Activated CD8-positive, alpha-beta memory T cell treated with anti-CD3 and anti-CD28 coated beads for 24 hours (primary cell): ENCODE measurements at regions not wholly inside any gene's neighbourhood (a gene's known extent, or its start where the extent isn't known, plus 50 kb on each side); places are given as distances from the start of the nearest gene placed in this dataset.

Source experiments
- DNase-seq: peaks from one replicate; pipeline ENCODE4 v3.0.0-alpha.2; 2020

DNA sequence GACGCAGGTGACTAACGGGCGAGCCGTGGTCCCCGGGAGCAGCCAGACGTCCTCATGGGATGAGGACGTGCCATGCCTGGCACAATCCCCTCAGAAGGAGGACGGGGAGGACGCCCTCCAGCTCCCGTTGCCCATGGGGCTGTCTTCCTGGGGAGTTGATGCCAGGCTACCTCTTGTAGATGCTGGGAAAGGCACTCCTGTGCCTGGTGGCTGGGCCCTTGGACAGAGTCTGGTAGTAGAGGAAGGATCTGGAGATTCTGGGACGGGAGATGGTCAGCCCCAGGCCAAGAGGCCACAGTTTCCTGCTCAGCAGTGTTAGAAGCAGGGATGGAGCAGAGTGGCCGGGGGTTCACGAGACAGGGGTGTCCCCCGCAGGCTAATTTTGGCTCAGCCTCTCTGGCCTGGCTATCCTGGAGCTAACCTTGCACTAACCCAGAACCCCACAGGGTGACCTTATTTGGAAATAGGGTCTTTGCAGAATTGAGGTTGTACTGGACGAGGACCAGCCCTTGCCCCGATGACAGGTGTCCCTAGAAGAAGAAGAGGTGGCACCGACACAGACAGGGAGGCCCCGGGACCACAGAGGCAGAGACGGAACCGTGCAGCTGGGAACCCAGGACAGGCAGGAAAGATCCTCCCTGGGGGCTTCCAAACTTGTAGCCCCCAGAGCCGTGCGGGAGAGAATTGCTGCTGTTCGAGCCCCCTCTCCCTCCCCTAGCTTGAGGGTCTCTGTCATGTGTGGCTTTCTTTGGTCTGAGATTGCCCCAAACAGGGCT is 50.1 kb upstream of the ADRA2C start:
- DNase-seq, result no peak

DNA sequence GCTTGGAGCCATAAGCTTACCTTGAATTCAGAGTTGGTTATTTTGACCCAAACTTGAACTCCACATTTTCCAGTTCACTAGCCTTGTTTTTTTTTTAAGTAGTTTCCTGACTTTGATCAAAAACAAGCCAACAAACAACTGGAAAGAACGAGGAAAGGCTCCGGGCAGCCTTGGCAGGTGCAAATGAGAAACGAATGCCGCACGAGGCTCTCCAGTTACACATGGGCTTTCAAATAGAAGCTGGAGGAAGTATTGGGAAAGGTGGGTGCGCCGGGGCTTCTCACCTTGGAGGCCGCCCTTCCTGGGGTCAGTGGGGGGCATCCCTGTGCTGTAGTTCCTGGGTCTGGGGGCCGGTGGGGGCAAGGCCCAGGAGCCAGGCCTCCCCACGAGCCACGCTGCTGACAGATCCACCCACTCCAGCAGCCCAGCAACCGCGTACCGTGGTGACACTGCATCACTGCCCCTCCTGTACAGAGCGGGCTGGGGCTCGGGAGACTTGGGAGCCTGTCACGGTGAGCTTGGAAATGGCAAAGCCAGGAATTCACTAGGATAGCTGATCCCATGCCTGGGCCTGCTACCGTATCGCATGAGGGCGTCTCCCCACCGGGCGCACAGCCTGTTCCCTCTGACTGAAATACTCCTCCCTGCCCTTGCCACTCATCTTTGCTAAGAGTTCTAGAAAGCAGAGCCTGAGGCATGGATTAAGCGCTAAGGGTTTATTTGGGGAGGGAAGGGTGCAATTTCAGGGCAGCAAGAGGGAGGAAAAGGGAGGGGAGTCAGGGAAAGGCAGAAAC is 50.9 kb upstream of the ADRA2C start:
- DNase-seq, result no peak

DNA sequence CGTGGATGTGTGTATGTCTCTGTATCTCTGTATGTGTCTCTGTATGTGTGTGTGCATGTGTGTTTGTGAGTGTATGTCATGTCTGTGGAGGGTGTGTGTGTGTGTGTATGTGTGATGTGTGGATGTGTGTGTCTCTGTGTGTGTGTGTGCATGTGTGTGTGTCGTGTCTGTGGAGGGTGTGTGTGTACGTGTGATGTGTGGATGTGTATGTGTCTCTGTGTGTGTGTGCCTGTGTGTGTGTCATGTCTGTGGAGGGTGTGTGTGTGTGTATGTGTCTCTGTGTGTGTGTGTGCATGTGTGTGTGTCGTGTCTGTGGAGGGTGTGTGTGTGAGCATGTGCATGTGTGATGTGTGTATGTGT is 51.6 kb upstream of the ADRA2C start:
- no peak for DNase-seq

DNA sequence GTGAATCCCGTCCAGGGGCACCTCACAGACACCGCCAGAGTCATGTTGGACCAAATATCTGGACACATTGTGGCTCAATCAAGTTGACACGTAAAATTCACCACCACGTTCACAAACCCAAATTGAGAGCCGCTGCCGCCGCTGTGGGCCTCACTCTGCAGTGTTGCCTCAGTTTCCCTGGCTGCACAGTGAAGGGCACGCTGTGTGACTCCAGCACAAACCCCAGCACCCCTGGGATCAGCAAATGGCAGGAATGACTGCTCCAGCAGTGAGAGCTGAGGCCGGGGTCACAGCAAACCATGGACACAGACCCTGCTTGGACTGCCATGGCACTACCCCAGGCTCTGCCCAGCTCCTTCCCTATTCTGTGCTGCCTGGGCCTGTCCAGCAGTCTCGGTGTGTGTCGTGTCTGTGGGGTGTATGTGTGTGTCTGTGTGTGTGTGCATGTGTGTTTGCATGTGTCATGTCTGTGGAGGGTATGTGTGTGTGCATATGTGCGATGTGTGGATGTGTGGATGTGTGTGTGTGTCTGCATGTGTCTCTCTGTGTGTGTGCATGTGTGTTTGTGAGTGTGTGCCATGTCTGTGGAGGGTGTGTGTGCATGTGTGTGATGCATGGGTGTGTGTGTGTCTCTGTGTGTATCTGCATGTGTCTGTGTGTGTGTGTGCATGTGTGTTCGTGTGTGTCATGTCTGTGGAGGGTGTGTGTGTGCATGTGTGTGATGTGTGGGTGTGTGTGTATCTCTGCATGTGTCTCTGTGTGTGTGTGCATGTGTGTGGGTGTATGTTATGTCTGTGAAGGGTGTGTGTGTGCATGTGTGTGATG is 52.2 kb upstream of the ADRA2C start:
- no peak for DNase-seq

DNA sequence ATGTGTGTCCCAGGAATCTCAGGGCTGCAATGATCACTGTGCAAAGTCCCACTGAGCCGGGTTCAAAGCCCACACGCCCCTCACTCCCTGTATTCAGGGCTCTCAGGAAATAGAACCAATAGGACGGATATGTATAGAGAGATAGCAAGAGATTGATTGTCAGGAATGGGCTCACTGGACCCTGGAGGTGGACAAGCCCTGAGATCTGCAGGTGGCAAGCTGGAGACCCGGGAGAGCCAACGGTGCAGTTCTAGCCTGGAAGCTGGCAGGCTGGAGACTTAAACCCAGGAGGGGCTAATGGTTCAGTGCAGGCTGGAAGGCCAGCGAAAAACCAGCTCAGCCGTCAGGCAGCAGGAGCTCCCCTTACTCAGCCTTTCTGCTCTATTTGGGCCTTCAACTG is 52.8 kb upstream of the ADRA2C start:
- DNase-seq, result no peak

DNA sequence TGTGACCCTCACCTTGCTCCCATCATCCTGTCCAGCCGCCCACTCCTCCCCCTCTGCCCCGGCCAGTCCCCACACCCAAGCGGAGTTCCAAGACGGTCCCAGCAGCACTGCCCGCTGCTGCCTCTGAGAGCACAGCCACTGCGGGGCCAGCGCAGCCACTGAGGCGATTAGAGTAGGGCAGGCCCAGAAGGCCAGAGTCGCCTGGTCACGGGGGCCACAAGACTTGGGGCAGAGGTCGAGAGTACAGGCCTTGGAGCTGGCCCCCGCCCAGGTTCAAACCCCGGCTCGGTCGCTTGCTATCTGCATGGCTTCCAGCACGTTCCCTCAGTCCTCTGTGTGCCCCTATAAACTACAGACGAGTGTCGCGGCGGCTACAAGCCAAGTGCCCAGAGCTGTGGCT is 53.2 kb upstream of the ADRA2C start:
- no peak for DNase-seq

DNA sequence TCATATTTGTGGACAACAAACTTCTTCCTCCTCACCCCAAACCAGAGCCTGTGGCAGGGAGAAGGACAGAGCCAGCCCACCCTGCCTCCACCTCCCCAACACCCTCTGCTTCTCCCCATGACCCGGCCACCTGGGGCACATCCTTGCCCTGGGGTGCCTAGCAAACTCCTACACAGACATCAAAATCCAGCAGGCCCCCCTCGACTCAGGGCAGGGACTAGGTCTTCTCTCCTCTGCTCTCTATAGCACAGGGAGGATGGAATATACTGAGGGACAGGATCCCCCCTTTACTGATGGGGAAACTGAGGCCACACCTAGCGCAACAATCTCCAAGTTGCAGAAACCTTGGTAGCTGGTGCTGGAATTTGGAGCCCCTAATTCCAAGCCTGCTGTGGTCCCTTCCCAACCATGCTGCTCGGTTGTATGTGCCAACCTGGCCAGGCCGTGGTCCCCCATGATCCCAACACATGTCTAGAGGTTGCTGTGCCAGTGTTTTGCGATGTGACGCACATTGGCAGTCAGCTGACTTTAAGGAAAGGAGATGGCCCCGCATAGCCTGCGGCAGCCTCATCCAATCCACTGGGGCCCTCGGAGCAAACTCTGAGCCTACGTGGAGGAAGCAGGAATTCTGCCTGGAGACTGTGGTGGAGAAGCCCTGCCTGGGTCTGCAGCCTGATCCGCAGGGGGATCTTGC is 53.9 kb upstream of the ADRA2C start:
- DNase-seq, result no peak

DNA sequence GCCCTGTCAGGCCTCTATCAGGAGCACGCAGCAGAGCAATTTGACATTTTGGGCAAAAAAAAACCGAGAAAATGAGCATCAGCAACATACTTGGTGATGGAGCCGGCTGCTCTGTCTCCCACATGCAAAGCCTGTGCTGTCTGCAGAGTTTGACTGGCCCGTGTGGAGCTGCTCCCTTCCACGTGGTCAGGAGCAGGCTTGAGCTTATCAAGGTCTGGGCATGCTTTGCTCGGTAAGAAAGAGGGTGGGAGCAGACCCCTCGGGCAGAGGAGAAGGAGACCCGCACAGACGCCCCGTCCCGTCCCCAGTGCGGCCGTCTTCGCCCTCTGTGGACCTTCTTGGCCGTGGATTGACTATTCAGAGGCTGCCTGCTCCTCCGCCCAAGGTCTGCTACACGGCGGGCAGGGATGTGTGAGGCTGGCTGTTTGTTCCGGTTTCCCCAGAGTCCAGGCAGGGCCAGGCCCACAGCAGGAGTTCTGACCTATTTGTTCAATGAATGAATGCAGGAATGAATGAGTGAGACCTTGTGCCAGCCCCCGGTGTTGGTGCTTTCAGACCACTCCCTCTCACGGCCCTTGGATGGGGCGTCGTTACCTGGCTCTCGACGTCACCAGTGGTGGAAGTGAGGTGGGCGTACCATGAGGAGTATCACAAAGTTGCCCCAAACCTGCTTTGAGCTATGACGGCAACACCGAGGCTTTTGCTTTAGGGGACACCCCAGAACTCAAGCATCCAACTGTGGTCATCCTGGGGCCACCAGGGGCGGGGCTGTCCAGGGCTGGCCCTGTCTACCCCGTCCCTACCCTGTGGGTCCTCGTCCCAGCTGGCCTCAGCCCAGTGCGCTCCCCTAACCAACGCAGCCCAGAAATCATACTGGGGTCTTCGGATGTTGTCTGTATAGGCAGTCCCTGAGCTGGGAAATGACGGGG is 54.7 kb upstream of the ADRA2C start:
- no peak for DNase-seq

DNA sequence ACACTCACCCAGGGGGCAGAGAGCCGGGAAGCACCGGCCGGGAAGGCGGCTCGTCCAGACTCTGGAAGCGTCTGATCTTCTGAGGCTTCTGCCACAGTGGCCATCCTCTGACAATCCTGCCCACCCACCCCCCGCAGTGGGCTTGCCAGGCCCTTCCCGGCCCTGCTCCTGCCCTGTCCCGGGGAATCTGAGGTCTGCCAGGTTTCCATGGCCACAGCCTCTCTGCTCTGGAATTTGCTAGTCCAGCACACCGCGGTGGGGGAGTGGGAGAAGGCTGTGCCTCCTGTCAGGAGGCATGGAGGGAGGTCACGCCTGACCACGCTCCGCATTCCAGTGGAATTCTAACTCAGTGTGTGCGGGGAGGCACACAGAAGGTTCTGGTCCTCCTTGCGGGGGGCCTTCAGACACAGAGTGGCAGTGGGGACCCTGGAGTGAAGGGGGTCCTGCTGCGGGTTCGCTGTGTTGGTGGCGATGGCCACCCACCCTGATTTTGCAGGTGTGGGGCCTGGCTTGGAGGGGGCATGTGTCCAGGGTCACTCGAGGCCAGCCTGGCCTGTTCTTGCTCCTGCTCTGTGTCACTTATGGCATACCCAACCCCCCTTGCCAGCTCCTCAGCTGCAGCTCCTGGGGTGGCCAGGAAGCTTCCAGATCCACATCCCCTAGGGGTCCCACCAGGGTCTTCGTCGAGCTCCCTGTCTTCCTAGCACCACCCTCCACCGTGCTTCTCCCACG is 55.6 kb upstream of the ADRA2C start:
- no peak for DNase-seq

DNA sequence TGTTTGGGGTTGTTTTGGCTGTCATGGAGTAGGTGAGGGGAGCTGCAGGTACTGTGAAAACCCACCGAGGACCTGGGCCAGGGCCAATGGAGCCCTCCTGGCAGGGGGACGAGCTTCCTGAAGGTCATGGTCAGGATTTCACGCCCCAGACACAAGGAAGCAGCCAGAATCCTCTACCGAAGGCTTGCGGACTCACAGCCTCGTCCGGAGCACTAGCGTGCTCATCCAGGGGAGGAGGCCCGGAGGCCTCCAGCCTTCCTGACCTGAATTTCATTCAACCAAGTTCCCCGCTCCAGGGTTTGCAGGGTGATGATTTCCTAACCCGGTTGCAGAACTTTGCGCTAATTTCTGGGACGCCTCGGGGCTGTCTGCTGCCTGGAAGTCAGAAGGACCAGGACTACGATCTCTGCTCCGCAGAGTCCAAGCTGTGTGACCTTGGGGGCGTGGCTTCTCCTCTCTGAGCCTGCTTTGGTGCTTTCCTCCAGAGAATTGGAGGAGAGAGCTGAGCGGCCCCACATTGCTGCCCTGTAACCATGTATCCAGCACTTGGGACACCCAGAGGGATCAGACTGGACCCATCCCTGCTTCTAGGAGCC is 56.2 kb upstream of the ADRA2C start:
- DNase-seq, result no peak

DNA sequence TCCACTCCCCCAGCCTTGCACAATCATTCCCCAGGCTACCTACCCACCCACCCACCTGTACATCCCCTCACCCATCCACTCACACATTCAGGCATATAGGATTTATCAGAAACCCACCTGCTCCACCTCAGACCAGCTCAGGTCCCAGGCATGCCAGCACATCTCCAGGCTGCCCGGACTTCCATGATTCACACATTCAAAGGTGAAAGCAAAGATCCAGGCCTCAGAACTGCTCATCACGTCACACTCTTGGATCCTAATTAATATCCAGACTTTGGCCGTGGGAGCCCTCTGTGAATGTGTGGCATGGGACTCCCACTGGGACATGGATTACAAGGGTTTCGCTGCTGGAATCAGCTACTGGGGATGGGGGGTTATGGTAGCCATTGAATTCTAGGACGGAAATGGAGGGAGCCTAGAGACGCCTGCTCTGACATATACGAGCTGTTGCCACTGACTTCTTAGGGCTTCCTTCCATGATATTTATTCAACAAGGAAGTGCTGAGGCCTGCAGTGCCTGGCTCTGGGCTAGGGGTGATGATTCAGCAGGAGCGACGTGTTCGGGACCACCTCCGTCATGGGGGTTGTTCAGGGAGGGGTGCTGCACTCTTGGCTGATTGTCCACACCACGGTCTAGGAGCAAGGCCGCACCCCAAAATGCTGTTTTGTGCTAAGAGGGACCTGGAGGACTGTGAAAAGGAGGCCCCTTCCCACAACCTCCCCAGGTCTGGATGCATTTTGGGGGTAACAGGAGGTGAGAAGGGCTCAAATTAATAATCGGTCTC is 56.9 kb upstream of the ADRA2C start:
- no peak for DNase-seq

DNA sequence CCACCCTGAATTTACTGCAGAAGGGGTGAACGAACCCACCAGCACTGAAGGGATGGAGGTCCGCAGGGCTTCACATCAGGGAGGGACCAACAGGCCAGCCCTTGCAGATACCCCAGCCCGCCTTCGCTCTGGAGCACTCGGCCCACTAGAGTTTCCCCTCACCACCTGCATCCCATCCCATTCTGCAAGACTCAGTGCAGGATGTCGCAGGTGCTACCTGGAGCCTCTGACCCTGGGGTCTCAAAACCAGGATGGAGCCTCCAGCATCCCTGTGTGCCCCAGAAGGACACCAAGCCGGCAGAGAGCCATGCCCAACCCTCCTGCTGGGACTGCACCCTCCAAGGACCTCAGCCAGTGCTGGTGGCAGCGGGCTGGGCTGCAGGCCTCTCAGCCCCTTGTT is 57.6 kb upstream of the ADRA2C start:
- no peak for DNase-seq

DNA sequence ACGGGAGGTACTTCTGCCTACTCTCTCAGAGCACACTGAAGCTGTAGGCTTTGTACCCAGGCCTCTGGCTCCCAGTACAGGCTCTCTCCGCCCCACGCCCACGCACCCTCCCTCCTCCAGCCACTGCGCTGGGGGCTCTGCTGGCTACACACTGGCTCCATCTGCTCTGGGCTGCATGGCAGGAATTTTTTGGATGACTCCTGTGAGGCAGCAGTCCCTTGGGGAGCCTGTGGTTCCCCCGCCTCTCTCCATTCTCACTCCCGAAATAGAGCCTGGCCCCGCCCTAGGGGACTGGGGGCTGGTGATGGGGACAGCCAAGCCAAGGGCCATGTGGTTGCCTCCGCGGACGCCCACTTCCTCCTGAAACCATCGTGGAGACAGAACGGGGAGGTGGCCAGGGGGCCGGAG is 58.1 kb upstream of the ADRA2C start:
- no peak for DNase-seq

DNA sequence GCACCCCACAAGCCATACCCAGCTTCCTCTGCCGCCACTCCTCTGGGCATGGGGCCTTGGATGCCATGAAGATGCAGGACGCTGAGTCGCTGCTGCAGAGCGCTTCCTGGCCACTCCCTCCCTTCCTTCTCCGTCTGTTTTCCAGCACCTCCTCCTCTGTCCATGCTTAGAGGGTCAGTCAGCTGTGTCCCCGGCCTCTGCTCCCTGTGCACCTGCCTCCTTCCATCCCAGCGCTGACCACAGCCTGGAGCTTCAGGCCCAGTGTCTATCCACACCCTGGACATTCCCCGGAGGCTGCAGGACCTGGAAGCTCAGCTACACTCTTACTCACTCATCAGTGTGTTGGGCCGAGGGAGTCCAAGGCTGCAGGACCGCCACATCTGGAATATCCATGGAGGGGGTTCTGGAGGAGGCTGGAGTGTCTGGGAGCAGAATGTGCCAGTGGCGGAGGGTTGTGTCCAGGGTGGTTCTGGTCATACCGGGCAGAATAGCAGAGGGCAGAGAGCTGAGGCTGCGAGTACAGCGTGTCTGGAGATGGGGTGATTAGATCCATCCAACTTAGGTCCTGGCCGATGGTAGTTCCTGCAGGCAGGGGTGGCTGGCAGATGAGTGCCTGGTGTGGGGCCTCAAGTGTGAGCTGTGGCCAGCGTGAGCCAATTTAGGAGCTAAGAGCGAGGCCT is 58.6 kb upstream of the ADRA2C start:
- DNase-seq, result no peak

DNA sequence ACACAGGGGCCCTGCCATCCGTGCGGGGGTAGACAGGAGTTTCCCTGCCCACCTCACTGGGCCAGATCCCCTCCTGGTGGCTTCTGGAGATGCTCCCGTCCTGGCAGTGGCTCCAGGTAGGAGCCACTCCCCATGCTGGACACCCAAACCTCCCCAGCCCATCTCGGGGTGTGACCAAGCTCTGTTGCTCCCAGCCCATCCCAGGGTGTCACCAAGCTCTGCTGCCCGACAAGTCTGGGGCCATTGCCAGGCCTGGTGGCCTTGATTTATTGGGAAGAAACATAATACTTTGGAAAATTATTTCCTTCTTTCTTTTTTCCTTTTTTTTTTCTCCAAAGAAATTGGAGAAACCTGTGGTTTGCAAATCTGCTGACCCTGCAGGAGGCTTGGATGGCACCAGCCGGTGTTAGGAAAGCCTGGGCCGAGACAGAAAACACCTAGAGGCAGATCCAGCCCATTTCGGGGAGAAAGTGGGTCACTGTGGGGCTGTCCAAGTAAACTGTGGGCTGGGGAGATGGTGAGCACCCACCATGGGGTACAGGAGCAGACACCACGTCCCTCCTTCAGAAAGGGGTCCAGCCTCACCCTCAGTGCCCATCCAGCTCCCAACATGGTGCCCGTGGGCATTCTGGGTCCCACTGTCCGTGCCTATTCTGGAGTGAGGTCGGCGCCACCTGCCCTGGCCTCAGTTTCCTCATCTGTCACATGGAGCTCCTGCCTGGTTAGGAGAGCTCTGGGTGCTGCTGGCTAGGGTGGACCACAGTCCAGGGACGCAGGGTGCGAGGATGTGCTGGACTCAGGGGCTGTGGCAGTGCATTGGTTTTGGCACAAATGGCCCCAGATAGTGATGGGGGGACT is 59.4 kb upstream of the ADRA2C start:
- DNase-seq, result no peak

DNA sequence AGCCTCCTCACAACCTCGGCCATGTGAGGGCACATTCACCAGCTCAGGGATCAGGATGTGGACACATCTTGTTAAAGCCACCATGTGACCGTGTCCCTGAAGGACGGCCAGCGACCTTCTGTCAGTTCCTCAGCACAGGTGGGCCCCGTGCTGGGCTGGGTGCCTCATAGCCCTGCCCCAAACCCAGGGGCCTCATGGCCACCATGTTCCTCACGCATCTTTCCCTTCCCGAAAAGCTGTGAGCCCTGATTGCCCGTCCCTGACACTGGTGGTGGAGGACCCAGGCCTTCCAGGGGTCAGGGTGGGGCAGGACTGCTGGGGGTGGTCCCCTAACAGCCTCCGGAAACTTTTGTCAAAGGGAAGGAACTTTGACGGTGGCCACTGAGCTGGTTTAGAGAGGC is 60.1 kb upstream of the ADRA2C start:
- no peak for DNase-seq

DNA sequence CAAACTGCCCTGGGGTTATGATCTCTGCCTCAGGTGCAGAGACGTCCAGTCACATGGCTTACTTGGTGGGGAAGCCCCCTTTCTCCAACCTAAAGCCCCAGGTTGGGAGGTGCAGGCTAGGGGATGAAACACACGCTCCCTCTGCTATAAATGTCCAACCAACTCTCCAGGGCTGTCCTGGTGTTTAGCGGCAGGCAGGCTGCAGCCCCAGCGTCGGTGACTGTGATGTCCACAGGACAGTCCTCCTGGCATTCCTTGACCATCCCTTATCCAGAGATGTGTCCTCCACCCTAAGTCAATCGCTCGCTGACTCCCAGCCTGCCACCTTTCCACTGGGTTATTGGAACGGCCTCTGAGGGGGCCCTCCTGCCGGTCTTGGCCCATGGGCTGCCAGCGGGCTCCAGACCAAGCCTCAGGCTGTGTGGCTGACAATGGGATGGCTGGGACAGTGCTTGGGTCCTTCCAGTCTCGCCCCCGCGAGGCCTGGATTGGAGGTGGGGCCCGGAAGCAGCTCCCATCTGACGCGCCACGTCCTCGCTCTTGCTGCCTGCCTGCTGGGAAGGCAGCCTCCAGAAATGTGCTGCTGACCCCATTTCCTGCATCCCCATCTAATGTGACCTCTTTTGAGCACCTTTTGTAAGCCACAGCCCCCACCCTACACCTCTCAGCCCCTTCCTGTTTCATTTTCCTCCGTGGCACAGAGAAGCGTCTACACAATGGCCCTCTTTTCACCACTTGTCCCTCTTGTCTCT is 60.8 kb upstream of the ADRA2C start:
- no peak for DNase-seq

DNA sequence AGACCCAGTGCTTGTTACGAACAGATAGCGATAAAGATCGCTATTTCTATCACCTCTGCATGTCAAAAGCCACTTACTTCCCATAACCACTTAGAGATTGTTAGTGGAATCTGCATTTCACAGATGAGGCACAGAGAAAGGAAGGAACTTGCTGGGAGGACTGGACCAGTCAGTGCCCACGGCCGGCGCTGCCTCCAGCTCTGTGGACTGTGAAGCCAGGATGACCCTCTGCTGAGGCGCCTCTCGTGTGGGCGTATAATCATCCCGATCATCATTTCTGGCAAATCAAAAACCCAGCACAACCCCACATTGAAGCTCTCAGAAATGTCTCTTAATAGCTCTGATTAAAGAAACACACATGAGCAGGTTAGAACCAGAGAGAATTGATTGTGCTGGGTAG is 61.5 kb upstream of the ADRA2C start:
- DNase-seq, result no peak
